Caco-2 (cell line): ENCODE measurements at regions not wholly inside any gene's neighbourhood (a gene's known extent, or its start where the extent isn't known, plus 50 kb on each side); places are given as distances from the start of the nearest gene placed in this dataset.

Experiments
- BruUV-seq: library from RNA; stranded (reverse); fragments of 400-500 nt; replicated peaks from 2 replicates; lab custom pipeline; 2021; lab: Mats Ljungman, UMichigan
- CTCF ChIA-PET: fragments of 300-600 bp; sonication (Branson Sonifier 250); formaldehyde crosslinking; loops from one replicate; lab custom pipeline; 2022; ENCODE audit warnings: antibody characterized with exemption; lab: Charles Lee
- POLR2A ChIA-PET: fragments of 300-600 bp; sonication (Branson Sonifier 250); formaldehyde crosslinking; loops from one replicate; lab custom pipeline; 2022; ENCODE audit warnings: antibody characterized with exemption; lab: Charles Lee
- DNase-seq, 2 experiments: peaks; one replicate each; pipeline versions ENCODE4 v3.0.0 to v3.0.0-alpha.2; 2020 to 2022
- H3K27me3 ChIP-seq: replicated peaks from 2 replicates; pipeline ENCODE4 v1.6.0; 2011; ENCODE audit warnings: low read length; ENCODE audit not compliant: control insufficient read depth, insufficient read depth
- H3K36me3 ChIP-seq: 2 replicates; pipeline ENCODE4 v1.5.1; 2011; ENCODE audit warnings: low read length; ENCODE audit not compliant: control insufficient read depth, insufficient read depth
- H3K4me1 ChIP-seq: fragments of 250-450 bp; sonication (Bioruptor Pico); 2 replicates; pipeline ENCODE4 v1.5.1; 2020; ENCODE audit warnings: mild to moderate bottlenecking
- H3K4me3 ChIP-seq: 2 replicates; pipeline ENCODE4 v1.5.1; 2011; ENCODE audit warnings: low read depth, mild to moderate bottlenecking, control low read depth, low read length
- H3K9me3 ChIP-seq: fragments of 250-450 bp; sonication (Bioruptor Pico); 2 replicates; pipeline ENCODE4 v1.5.1; 2020; ENCODE audit warnings: mild to moderate bottlenecking, moderate library complexity
- H3K27ac Mint-ChIP-seq: one replicate; pipeline ENCODE4 v1.8.0; 2022; ENCODE audit warnings: mixed read lengths; ENCODE audit not compliant: unreplicated experiment
- H3K27me3 Mint-ChIP-seq: one replicate; pipeline ENCODE4 v1.8.0; 2022; ENCODE audit warnings: mixed read lengths; ENCODE audit not compliant: insufficient read depth, unreplicated experiment
- H3K36me3 Mint-ChIP-seq: one replicate; pipeline ENCODE4 v1.8.0; 2022; ENCODE audit warnings: mild to moderate bottlenecking, mixed read lengths; ENCODE audit not compliant: insufficient read depth, unreplicated experiment
- H3K4me1 Mint-ChIP-seq: one replicate; pipeline ENCODE4 v1.8.0; 2022; ENCODE audit warnings: low read depth, mixed read lengths; ENCODE audit not compliant: unreplicated experiment
- H3K4me3 Mint-ChIP-seq: one replicate; pipeline ENCODE4 v1.8.0; 2022; ENCODE audit warnings: mild to moderate bottlenecking, moderate library complexity, mixed read lengths; ENCODE audit not compliant: unreplicated experiment
- H3K9me3 Mint-ChIP-seq: one replicate; pipeline ENCODE4 v1.8.0; 2022; ENCODE audit warnings: mixed read lengths; ENCODE audit not compliant: unreplicated experiment
- intact Hi-C: fragments of 100-400 bp; cut with micrococcal nuclease; formaldehyde crosslinking; loops from one replicate; pipeline ENCODE4 v1.10.0; 2022; ENCODE audit not compliant: unreplicated experiment
- TF ChIP-seq, protein P1 (sequence below), 2 experiments: fragments of 200-600 bp in 1 of 2; IDR thresholded peaks; 1 replicate in 1 of 2; 2 replicates in 1 of 2; pipeline versions ENCODE4 v1.5.1 to v1.8.0; 2011 to 2022; ENCODE audit warnings: antibody characterized with exemption in 1 of 2, control low read depth in 1 of 2, inconsistent platforms in 1 of 2, low read depth in 1 of 2, low read length in 1 of 2, mild to moderate bottlenecking in 1 of 2, moderate library complexity in 1 of 2; ENCODE audit not compliant: insufficient read depth in 1 of 2, severe bottlenecking in 1 of 2, unreplicated experiment in 1 of 2

DNA sequence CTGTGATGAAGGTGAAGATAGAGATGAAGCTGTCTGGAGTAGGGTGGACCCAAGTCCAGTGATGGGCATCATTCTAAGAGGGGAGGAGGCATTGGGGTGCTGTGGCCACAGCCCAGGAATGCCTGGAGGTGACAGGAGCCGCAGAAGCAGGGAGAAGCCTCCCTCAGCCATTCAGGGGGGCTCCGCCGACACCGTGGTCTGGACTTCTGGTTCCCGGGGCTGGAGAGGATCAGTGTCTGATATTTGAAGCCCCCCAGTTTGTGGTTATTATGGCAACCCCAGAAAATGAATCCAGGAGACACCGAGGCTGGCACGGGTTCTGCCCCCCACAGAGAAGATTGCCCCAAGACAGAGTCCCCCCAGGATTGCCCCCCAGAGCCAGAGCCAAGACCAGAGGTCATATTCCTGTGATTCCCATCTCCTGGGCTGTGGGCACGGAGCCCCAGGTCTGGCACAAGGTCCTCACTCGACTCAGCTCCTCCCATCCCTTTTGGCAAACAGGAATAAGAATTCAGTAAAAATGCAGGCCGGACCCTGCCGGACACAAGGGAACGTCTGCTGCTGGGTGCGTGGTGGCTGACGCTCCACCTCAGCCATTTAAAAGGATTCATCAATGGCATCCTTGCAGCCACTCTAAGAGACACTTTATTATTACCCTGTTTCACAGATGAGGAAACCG is 116.6 kb downstream of the CPZ start:
- H3K27me3 Mint-ChIP-seq, result peaks cover 5% of the 10 kb centered on the region
- H3K9me3 Mint-ChIP-seq, result peaks cover 15% of the 10 kb centered on the region
- CTCF ChIA-PET, result no interaction called here
- intact Hi-C loops, result no loop called here
- no peaks in the 10 kb centered on the region for H3K36me3 Mint-ChIP-seq
- Histone ChIP-seq H3K4me3 (no peak overlapping the region), H3K4me1 (no peaks in the 10 kb centered on the region), H3K36me3 (no peaks in the 10 kb centered on the region), H3K27me3 (no peaks in the 10 kb centered on the region), H3K9me3 (peaks cover 6% of the 10 kb centered on the region; the same call in 1 of the 2 replicates)
- no peak overlapping the region for H3K4me3 Mint-ChIP-seq
- no peaks in the 10 kb centered on the region for H3K4me1 Mint-ChIP-seq
- POLR2A ChIA-PET, result no interaction called here
- no peak for DNase-seq
- TF ChIP-seq, protein P1, sequence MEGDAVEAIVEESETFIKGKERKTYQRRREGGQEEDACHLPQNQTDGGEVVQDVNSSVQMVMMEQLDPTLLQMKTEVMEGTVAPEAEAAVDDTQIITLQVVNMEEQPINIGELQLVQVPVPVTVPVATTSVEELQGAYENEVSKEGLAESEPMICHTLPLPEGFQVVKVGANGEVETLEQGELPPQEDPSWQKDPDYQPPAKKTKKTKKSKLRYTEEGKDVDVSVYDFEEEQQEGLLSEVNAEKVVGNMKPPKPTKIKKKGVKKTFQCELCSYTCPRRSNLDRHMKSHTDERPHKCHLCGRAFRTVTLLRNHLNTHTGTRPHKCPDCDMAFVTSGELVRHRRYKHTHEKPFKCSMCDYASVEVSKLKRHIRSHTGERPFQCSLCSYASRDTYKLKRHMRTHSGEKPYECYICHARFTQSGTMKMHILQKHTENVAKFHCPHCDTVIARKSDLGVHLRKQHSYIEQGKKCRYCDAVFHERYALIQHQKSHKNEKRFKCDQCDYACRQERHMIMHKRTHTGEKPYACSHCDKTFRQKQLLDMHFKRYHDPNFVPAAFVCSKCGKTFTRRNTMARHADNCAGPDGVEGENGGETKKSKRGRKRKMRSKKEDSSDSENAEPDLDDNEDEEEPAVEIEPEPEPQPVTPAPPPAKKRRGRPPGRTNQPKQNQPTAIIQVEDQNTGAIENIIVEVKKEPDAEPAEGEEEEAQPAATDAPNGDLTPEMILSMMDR (IDR thresholded peaks at IDR 0.05; ENCODE audit: insufficient read depth in 1 of 2, low read depth in 1 of 2, low read length in 1 of 2, severe bottlenecking in 1 of 2, unreplicated experiment in 1 of 2), result no peak
- H3K27ac Mint-ChIP-seq, result no peak overlapping the region
- no TSS peak for BruUV-seq

DNA sequence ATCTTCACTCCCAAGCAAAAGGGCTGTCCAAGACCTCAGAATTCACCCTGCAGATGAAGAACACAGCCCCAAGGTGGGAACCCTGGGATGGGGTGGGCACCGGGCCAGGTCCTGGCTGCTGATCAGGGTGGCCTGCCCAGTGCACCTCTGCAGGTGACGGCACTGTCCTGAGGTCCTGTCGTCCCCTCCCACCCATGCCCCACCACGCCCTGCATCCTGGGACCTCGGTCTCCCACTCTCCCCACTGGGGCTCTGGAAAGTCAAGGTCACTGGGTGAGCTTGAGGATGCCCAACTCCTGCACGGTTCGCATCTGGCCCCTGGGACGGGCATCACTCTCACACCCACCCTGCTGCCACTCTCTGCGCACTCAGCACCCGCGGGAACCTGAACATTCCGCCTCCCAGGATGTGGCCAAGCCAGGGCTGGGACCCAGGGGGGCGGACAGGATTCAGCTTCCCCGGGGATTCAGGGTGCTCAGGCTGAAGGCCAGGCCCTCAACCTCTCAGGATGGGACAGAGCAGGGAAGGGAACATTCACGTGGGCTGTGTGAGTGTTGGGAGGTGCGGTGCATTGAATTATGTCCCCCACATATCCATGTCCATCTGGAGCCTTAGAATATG is 115.9 kb downstream of the CPZ start:
- Mint-ChIP-seq H3K27ac (no peak overlapping the region), H3K9me3 (peaks cover 14% of the 10 kb centered on the region), H3K4me1 (no peaks in the 10 kb centered on the region), H3K36me3 (no peaks in the 10 kb centered on the region), H3K4me3 (no peak overlapping the region), H3K27me3 (peaks cover 5% of the 10 kb centered on the region)
- no peaks in the 10 kb centered on the region for H3K4me1 ChIP-seq
- TF ChIP-seq, protein P1 (IDR thresholded peaks at IDR 0.05; ENCODE audit: insufficient read depth in 1 of 2, low read depth in 1 of 2, low read length in 1 of 2, severe bottlenecking in 1 of 2, unreplicated experiment in 1 of 2), result no peak
- H3K9me3 ChIP-seq, result peaks cover 6% of the 10 kb centered on the region; the same call in 1 of the 2 replicates
- BruUV-seq, result no TSS peak
- DNase-seq, result no peak
- no peaks in the 10 kb centered on the region for H3K27me3 ChIP-seq
- no peaks in the 10 kb centered on the region for H3K36me3 ChIP-seq
- ChIA-PET CTCF (no interaction called here), POLR2A (no interaction called here)
- no peak overlapping the region for H3K4me3 ChIP-seq
- intact Hi-C loops, result no loop called here

DNA sequence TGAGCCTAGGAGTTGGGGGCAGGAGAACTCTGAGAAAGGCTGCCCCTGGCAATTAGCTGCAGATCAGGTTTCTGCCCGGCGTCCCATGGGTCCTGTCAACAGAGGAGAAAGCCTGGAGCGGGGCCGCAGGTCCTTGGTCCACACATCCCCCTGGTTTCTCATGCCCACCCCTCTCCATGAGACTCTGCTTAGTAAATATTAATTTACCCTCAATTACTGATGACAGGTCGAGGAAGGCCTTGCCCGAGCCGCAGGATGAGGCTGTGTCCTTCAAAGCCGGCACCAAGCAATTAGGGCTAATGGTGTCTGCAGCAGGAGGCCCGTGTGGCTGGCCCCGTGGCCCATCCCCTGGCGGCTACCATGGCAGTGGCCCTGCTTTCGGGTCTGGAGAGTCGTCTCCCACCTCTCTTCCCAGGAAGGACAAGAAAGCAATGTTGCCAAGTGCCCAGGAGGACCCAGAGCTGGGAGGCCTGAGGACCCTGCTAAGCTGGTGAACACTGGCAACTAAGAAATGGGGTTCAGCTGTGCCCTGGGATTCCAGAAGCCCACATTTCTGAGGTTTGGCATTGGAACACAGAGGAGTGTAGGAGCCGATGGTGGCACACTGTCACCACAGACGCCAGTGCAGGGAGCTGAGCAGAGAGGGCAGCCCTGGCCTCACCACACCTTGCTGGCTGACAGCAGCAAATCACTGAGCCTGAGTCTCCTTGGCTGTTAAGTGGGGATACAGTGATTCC is 114.6 kb downstream of the CPZ start:
- Mint-ChIP-seq H3K4me3 (no peak overlapping the region), H3K36me3 (no peaks in the 10 kb centered on the region), H3K4me1 (no peaks in the 10 kb centered on the region), H3K27me3 (peaks cover 7% of the 10 kb centered on the region), H3K27ac (no peak overlapping the region), H3K9me3 (peaks cover 1% of the 10 kb centered on the region)
- no TSS peak for BruUV-seq
- H3K36me3 ChIP-seq, result no peaks in the 10 kb centered on the region
- H3K9me3 ChIP-seq, result no peaks in the 10 kb centered on the region
- ChIA-PET CTCF (no interaction called here), POLR2A (no interaction called here)
- H3K4me1 ChIP-seq, result no peaks in the 10 kb centered on the region
- no peak overlapping the region for H3K4me3 ChIP-seq
- DNase-seq, result no peak
- intact Hi-C loops, result no loop called here
- H3K27me3 ChIP-seq, result no peaks in the 10 kb centered on the region
- TF ChIP-seq, protein P1 (IDR thresholded peaks at IDR 0.05; ENCODE audit: insufficient read depth in 1 of 2, low read depth in 1 of 2, low read length in 1 of 2, severe bottlenecking in 1 of 2, unreplicated experiment in 1 of 2), result no peak
